ENCODE measurements at regions not wholly inside any gene's neighbourhood (a gene's known extent, or its start where the extent isn't known, plus 50 kb on each side); places are given as distances from the start of the nearest gene placed in this dataset.
"Not testable (repeated sequence)": the region's sequence is repeated elsewhere in the genome, so short reads cannot be mapped to it uniquely, and the experiment has no call there.

DNA sequence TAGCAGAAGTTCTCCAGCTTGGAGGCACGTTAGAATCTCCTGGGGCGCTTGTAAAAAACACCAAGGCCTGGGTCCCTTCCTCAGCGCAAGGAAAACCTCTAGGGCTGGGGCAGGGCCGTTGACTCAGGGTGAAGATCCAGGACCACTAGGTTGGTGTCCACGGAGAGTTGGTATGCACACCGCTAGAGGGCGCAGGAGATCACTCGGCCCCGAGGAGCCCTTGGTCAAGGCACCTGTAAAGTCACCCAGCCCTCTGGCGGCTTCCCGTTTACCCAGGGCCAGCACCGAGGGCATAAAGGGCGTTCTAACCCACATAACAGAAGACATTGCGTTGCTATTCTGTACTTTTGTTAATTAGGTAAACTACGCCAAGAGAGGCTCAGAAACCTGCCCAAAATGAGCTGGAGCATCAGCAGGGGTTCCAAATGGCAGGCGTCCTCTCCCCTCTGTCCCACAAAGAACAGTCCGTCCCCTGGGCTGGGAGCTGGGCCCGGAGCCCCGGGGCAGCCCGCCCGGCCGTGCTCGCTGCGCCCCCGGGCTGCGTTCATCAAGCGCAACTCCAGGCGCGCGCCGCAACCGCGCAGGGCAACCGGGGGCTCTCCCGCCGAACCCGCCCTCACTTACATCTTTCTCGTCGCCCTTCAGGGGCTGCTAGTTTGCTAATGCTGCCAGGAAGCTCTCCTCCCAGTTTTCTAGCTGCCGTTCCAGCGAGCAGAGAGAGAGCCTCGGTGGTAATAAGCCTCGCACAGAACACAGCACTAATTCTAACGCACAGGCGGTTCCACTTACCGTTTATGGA is 332.1 kb downstream of the ARRDC4 start:
- TF ChIP-seq, protein P1, sequence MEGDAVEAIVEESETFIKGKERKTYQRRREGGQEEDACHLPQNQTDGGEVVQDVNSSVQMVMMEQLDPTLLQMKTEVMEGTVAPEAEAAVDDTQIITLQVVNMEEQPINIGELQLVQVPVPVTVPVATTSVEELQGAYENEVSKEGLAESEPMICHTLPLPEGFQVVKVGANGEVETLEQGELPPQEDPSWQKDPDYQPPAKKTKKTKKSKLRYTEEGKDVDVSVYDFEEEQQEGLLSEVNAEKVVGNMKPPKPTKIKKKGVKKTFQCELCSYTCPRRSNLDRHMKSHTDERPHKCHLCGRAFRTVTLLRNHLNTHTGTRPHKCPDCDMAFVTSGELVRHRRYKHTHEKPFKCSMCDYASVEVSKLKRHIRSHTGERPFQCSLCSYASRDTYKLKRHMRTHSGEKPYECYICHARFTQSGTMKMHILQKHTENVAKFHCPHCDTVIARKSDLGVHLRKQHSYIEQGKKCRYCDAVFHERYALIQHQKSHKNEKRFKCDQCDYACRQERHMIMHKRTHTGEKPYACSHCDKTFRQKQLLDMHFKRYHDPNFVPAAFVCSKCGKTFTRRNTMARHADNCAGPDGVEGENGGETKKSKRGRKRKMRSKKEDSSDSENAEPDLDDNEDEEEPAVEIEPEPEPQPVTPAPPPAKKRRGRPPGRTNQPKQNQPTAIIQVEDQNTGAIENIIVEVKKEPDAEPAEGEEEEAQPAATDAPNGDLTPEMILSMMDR (IDR thresholded peaks at IDR 0.05): peak; percentile 17 to 64 (median 56)
- Histone ChIP-seq H3K9me3 (no peaks in the 10 kb centered on the region), H3K27me3 (peaks cover 3 to 77% (median 62%) of the 10 kb centered on the region in 7 donors), H3K4me3 (peak overlapping the region in 3 of 10 donors; percentile 11 to 31 (median 14)), H3K4me1 (peaks cover 0 to 8% (median 5%) of the 10 kb centered on the region in 9 donors), H3K36me3 (no peaks in the 10 kb centered on the region), H3K27ac (no peak overlapping the region)
- intact Hi-C loops (cut with DNase I): loop anchor here in 5 of 10 donors (5.0 to 10.0 kb wide), 3 partner anchors 385 to 390 kb away; no protein-coding TSS in a partner anchor
- DNase-seq (peak; percentile 12 to 28), ATAC-seq (peak in 1 of 8 donors; percentile 53)
- WGBS, 2 donors: 2 to 3% methylated on average over 46 of the region's 46 CpGs

DNA sequence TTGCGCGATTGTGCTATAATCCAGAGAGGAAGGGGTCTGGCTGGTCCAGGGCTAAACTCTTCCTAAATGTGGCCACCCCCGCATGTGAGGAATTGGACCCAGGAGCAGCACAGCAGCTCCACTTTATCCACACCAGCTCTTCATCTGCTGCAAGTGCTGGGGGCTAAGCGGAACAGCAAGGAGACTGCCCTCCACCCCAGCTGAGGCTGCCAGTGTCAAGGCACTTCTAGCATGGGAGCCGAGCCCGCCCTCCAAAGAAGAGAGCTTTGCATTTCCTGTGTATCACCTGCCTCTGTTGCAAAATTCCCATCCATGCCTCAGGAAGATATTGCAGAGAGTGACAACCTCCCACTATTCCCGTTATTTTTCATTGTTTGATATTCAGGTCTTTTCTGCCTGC is 333.6 kb downstream of the ARRDC4 start:
- peaks cover 0 to 8% (median 5%) of the 10 kb centered on the region in 9 donors for H3K4me1 ChIP-seq
- ATAC-seq: no peak
- no peaks in the 10 kb centered on the region for H3K9me3 ChIP-seq
- H3K36me3 ChIP-seq: no peaks in the 10 kb centered on the region
- no peak overlapping the region for H3K27ac ChIP-seq
- H3K4me3 ChIP-seq: no peak overlapping the region
- TF ChIP-seq, protein P1 (IDR thresholded peaks at IDR 0.05): no peak
- no peak for DNase-seq
- WGBS, 2 donors: 64 to 72% methylated on average over 7 of the region's 7 CpGs
- intact Hi-C loops (cut with DNase I): loop anchor here in 5 of 10 donors (5.0 to 10.0 kb wide), 3 partner anchors 387 to 392 kb away; no protein-coding TSS in a partner anchor
- H3K27me3 ChIP-seq: peaks cover 0 to 69% (median 54%) of the 10 kb centered on the region in 7 donors

DNA sequence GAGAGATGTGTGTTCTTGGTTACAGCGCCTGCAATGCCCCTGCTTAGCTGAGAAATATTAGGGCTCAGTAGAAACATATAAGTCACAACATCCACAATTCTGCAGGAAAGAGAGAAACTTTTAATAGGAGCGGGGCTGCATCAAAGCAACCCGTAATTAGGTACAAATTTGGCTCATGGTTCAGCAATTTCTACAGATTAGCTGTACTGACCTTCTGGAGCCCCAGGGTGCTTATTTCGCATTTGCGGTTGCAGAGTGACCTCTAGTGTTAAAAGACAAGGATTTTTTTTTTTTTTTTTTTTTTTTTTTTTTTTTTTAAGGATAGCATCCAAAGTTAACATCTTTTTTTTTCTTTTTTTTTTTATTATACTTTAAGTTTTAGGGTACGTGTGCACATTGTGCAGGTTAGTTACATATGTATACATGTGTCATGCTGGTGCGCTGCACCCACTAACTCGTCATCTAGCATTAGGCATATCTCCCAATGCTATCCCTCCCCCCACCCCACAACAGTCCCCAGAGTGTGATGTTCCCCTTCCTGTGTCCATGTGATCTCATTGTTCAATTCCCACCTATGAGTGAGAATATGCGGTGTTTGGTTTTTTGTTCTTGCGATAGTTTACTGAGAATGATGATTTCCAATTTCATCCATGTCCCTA is 334.7 kb downstream of the ARRDC4 start:
- not testable (repeated sequence) for H3K9me3 ChIP-seq, H3K27ac ChIP-seq, H3K36me3 ChIP-seq, ATAC-seq, DNase-seq, H3K4me1 ChIP-seq, H3K4me3 ChIP-seq
- WGBS, 2 donors: 24 to 33% methylated on average over 8 of the region's 10 CpGs
- H3K27me3 ChIP-seq: peaks cover 0 to 60% (median 49%) of the 10 kb centered on the region in 7 donors
- TF ChIP-seq, protein P1 (IDR thresholded peaks at IDR 0.05): peak in 7 of 9 donors; percentile 35 to 58 (median 43)
- intact Hi-C loops (cut with DNase I): loop anchor here in 5 of 10 donors (5.0 to 10.0 kb wide), 3 partner anchors 388 to 393 kb away; no protein-coding TSS in a partner anchor

DNA sequence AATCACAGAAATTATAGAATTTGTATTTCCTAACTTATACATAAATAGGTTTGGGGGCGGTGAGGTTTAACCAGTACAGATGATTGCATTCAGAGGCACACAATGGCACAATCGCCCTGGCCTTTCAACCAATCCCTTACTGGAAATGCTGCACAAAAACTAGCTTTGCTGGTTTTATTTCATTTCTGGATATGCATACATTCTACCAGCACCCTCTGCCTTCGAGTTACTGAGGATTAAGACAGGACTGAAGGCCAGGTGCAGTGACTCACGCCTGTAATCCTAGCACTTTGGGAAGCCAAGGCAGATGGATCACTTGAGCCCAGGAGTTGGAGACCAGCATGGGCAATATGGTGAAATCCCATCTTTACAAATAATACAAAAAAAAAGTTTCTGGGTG is 336.1 kb downstream of the ARRDC4 start:
- Histone ChIP-seq H3K36me3 (no peaks in the 10 kb centered on the region), H3K9me3 (no peaks in the 10 kb centered on the region), H3K27ac (no peak overlapping the region), H3K4me1 (peaks cover 0 to 8% (median 5%) of the 10 kb centered on the region in 9 donors), H3K4me3 (no peak overlapping the region), H3K27me3 (peaks cover 0 to 56% (median 37%) of the 10 kb centered on the region in 7 donors)
- TF ChIP-seq, protein P1 (IDR thresholded peaks at IDR 0.05): no peak
- DNase-seq (no peak), ATAC-seq (no peak)
- intact Hi-C loops (cut with DNase I): loop anchor here in 5 of 10 donors (5.0 to 10.0 kb wide), 3 partner anchors 389 to 394 kb away; no protein-coding TSS in a partner anchor
- WGBS, 2 donors: 68% methylated on average over 4 of the region's 4 CpGs

Data from heart right ventricle (tissue), 16 donors.